Right lobe of liver (tissue), 4 donors: ENCODE measurements at regions not wholly inside any gene's neighbourhood (a gene's known extent, or its start where the extent isn't known, plus 50 kb on each side); places are given as distances from the start of the nearest gene placed in this dataset.

Experiments
- POLR2A ChIP-seq: fragments of 450-650 bp; IDR thresholded peaks from one replicate; pipeline ENCODE4 v1.6.1; 2017; ENCODE audit warnings: antibody characterized with exemption, mild to moderate bottlenecking
- TF ChIP-seq, protein P1 (sequence below), 4 donors: fragments of 200-600 bp in 3 of 4; fragments of 450-650 bp in 1 of 4; IDR thresholded peaks; one replicate each; pipeline versions ENCODE4 v1.5.1 to v1.8.0; 2016 to 2022; ENCODE audit warnings: antibody characterized with exemption in 4 of 4, mild to moderate bottlenecking in 2 of 4
- donor health status: DM: no; HTN: no; CAD: no.
- donor health status: DM: no; HTN: no; CAD: no.
- donor health status: DM: no; HTN: yes; CAD: no.

GRCh38 chr2:209259767-209260166, 164.1 kb upstream of the MAP2 start:
- TF ChIP-seq, protein P1, sequence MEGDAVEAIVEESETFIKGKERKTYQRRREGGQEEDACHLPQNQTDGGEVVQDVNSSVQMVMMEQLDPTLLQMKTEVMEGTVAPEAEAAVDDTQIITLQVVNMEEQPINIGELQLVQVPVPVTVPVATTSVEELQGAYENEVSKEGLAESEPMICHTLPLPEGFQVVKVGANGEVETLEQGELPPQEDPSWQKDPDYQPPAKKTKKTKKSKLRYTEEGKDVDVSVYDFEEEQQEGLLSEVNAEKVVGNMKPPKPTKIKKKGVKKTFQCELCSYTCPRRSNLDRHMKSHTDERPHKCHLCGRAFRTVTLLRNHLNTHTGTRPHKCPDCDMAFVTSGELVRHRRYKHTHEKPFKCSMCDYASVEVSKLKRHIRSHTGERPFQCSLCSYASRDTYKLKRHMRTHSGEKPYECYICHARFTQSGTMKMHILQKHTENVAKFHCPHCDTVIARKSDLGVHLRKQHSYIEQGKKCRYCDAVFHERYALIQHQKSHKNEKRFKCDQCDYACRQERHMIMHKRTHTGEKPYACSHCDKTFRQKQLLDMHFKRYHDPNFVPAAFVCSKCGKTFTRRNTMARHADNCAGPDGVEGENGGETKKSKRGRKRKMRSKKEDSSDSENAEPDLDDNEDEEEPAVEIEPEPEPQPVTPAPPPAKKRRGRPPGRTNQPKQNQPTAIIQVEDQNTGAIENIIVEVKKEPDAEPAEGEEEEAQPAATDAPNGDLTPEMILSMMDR (IDR thresholded peaks at IDR 0.05): no peak
- TF ChIP-seq POLR2A: no peak
